Left ventricle myocardium inferior (tissue), 1 donor: ENCODE measurements at regions not wholly inside any gene's neighbourhood (a gene's known extent, or its start where the extent isn't known, plus 50 kb on each side); places are given as distances from the start of the nearest gene placed in this dataset.

Experiments
- DNase-seq: peaks from one replicate; pipeline ENCODE4 v3.0.0-alpha.2; 2020
- H3K27ac ChIP-seq: fragments of 200-600 bp; replicated peaks from 2 replicates; pipeline ENCODE4 v1.8.0; 2021
- H3K27me3 ChIP-seq: fragments of 200-600 bp; 2 replicates; pipeline ENCODE4 v1.8.0; 2021; ENCODE audit warnings: low read depth
- H3K36me3 ChIP-seq: fragments of 200-600 bp; 2 replicates; pipeline ENCODE4 v1.8.0; 2021
- H3K4me1 ChIP-seq: fragments of 200-600 bp; 2 replicates; pipeline ENCODE4 v1.8.0; 2021
- H3K4me3 ChIP-seq: fragments of 200-600 bp; 2 replicates; pipeline ENCODE4 v1.8.0; 2021; ENCODE audit warnings: mild to moderate bottlenecking, moderate library complexity
- H3K9me3 ChIP-seq: fragments of 200-600 bp; replicated peaks from 2 replicates; pipeline ENCODE4 v1.8.0; 2021
- CTCF ChIP-seq: fragments of 200-600 bp; IDR thresholded peaks from 2 replicates; pipeline ENCODE4 v1.8.0; 2021; ENCODE audit warnings: antibody characterized with exemption, mild to moderate bottlenecking, borderline replicate concordance
- intact Hi-C: fragments of 100-400 bp; cut with micrococcal nuclease; formaldehyde crosslinking; loops from one replicate; pipeline ENCODE4 v1.11.0; 2022
- donor health status: DM: no; HTN: yes; CAD: no; lungs with severe emphysema.

- intact Hi-C loops, result no loop called here
- H3K27me3 ChIP-seq, result peaks cover 62% of the 10 kb centered on the region
Measured at GRCh38 chr18:78424403-78425018, 555.1 kb upstream of the SALL3 start.

GRCh38 chr18:78425019-78425412 lies 554.6 kb upstream of the SALL3 start:
- no peak for TF ChIP-seq CTCF
- H3K9me3 ChIP-seq, result no peaks in the 10 kb centered on the region
- H3K27me3 ChIP-seq, result peaks cover 61% of the 10 kb centered on the region
- H3K4me3 ChIP-seq, result no peak overlapping the region
- no peaks in the 10 kb centered on the region for H3K4me1 ChIP-seq
- no peak for DNase-seq
- no peak overlapping the region for H3K27ac ChIP-seq
- no peaks in the 10 kb centered on the region for H3K36me3 ChIP-seq
- intact Hi-C loops, result no loop called here

More at GRCh38 chr18:78424403-78425018, 555.1 kb upstream of the SALL3 start:
- Histone ChIP-seq H3K27ac (no peak overlapping the region), H3K9me3 (no peaks in the 10 kb centered on the region), H3K4me3 (no peak overlapping the region), H3K4me1 (no peaks in the 10 kb centered on the region), H3K36me3 (no peaks in the 10 kb centered on the region)
- TF ChIP-seq CTCF, result no peak
- no peak for DNase-seq

- no peaks in the 10 kb centered on the region for H3K4me1 ChIP-seq
- peaks cover 54% of the 10 kb centered on the region for H3K27me3 ChIP-seq
- H3K9me3 ChIP-seq, result no peaks in the 10 kb centered on the region
- H3K27ac ChIP-seq, result no peak overlapping the region
- no peak for DNase-seq
- H3K4me3 ChIP-seq, result no peak overlapping the region
- no peak for TF ChIP-seq CTCF
- intact Hi-C loops, result no loop called here
- no peaks in the 10 kb centered on the region for H3K36me3 ChIP-seq
Measured at GRCh38 chr18:78427081-78427480, 552.5 kb upstream of the SALL3 start.

GRCh38 chr18:78429127-78430108 lies 550.2 kb upstream of the SALL3 start:
- H3K4me3 ChIP-seq, result no peak overlapping the region
- intact Hi-C loops, result no loop called here
- no peaks in the 10 kb centered on the region for H3K9me3 ChIP-seq
- TF ChIP-seq CTCF, result no peak
- H3K4me1 ChIP-seq, result no peaks in the 10 kb centered on the region
- DNase-seq, result no peak
- no peak overlapping the region for H3K27ac ChIP-seq
- H3K36me3 ChIP-seq, result no peaks in the 10 kb centered on the region
- peaks cover 43% of the 10 kb centered on the region for H3K27me3 ChIP-seq

GRCh38 chr18:78430131-78430758 lies 549.4 kb upstream of the SALL3 start:
- no peak for TF ChIP-seq CTCF
- Histone ChIP-seq H3K4me3 (no peak overlapping the region), H3K27me3 (peaks cover 38% of the 10 kb centered on the region), H3K27ac (no peak overlapping the region), H3K9me3 (no peaks in the 10 kb centered on the region), H3K36me3 (no peaks in the 10 kb centered on the region), H3K4me1 (no peaks in the 10 kb centered on the region)
- no peak for DNase-seq
- intact Hi-C loops, result no loop called here
